Transverse colon (tissue), 3 donors: ENCODE measurements at regions not wholly inside any gene's neighbourhood (a gene's known extent, or its start where the extent isn't known, plus 50 kb on each side); places are given as distances from the start of the nearest gene placed in this dataset.

ENCODE experiments used
- CTCF ChIP-seq, 5 experiments: fragments of 200-600 bp in 3 of 5; fragments of 450-650 bp in 2 of 5; sonication (generic) in 3 of 5; IDR thresholded peaks; 1 replicate in 2 of 5; 2 replicates in 3 of 5; pipeline ENCODE4 v1.5.1; 2016 to 2017; ENCODE audit warnings: antibody characterized with exemption in 5 of 5, inconsistent platforms in 3 of 5, mild to moderate bottlenecking in 2 of 5, moderate library complexity in 1 of 5
- POLR2A ChIP-seq: fragments of 450-650 bp; IDR thresholded peaks from one replicate; pipeline ENCODE4 v1.6.1; 2016; ENCODE audit warnings: antibody characterized with exemption, mild to moderate bottlenecking, moderate library complexity

- TF ChIP-seq POLR2A, result no peak
- no peak for TF ChIP-seq CTCF (IDR thresholded peaks at IDR 0.05)
These were observed 1198.3 kb downstream of the OLFM4 start for GRCh38 chr13:54226876-54227275.
